DOHH2 (cell line): ENCODE measurements at regions not wholly inside any gene's neighbourhood (a gene's known extent, or its start where the extent isn't known, plus 50 kb on each side); places are given as distances from the start of the nearest gene placed in this dataset.

Experiments
- H3F3A ChIP-seq: fragments of 200-600 bp; sonication (generic), shearing (Covaris generic); 2 replicates; pipeline ENCODE4 v1.6.0; 2016; ENCODE audit warnings: antibody characterized with exemption, mild to moderate bottlenecking; ENCODE audit not compliant: control insufficient read depth, insufficient read depth
- H3K27ac ChIP-seq: fragments of 200-600 bp; sonication (generic); 2 replicates; pipeline ENCODE4 v1.5.1; 2014; ENCODE audit warnings: low read depth, mild to moderate bottlenecking, low read length, moderate library complexity
- H3K27me3 ChIP-seq: fragments of 200-600 bp; sonication (generic); 2 replicates; pipeline ENCODE4 v1.6.1; 2014; ENCODE audit warnings: mild to moderate bottlenecking, low read length, mixed read lengths; ENCODE audit not compliant: control insufficient read depth
- H3K36me3 ChIP-seq: fragments of 200-600 bp; sonication (generic); 2 replicates; pipeline ENCODE4 v1.6.1; 2014; ENCODE audit warnings: mild to moderate bottlenecking, low read length, moderate library complexity, mixed read lengths; ENCODE audit not compliant: control insufficient read depth
- H3K4me1 ChIP-seq: fragments of 200-600 bp; sonication (generic); 2 replicates; pipeline ENCODE4 v1.6.1; 2014; ENCODE audit warnings: mild to moderate bottlenecking, low read length, mixed read lengths; ENCODE audit not compliant: control insufficient read depth
- H3K4me2 ChIP-seq: fragments of 200-600 bp; sonication (generic); 2 replicates; pipeline ENCODE4 v1.6.0; 2014; ENCODE audit warnings: mild to moderate bottlenecking, low read length, moderate library complexity
- H3K4me3 ChIP-seq: fragments of 200-600 bp; sonication (generic); 2 replicates; pipeline ENCODE4 v1.5.1; 2014; ENCODE audit warnings: mild to moderate bottlenecking, low read length, mixed read lengths
- H3K79me2 ChIP-seq: fragments of 200-600 bp; sonication (generic); 2 replicates; pipeline ENCODE4 v1.6.1; 2014; ENCODE audit warnings: mild to moderate bottlenecking, low read length, mixed read lengths; ENCODE audit not compliant: control insufficient read depth
- H3K9me2 ChIP-seq: fragments of 200-600 bp; sonication (generic); replicated peaks from 2 replicates; pipeline ENCODE4 v1.6.1; 2014; ENCODE audit warnings: mild to moderate bottlenecking, low read length, mixed read lengths; ENCODE audit not compliant: control insufficient read depth
- H3K9me3 ChIP-seq: fragments of 200-600 bp; sonication (generic); 2 replicates; pipeline ENCODE4 v1.6.1; 2014; ENCODE audit warnings: antibody characterized with exemption, low read length, mixed read lengths; ENCODE audit not compliant: control insufficient read depth, insufficient read depth
- H4K20me1 ChIP-seq: fragments of 200-600 bp; sonication (generic); 2 replicates; pipeline ENCODE4 v1.6.0; 2014; ENCODE audit warnings: low read depth, mild to moderate bottlenecking, antibody characterized with exemption, low read length, moderate library complexity; ENCODE audit not compliant: control insufficient read depth, insufficient read depth
- CTCF ChIP-seq: fragments of 200-600 bp; sonication (generic); IDR thresholded peaks from one replicate; pipeline ENCODE4 v1.5.1; 2014; ENCODE audit warnings: antibody characterized with exemption, mild to moderate bottlenecking, low read depth, low read length; ENCODE audit not compliant: poor library complexity, severe bottlenecking
- EZH2phosphoT487 ChIP-seq: fragments of 200-600 bp; sonication (generic); IDR thresholded peaks from 2 replicates; pipeline ENCODE4 v1.6.1; 2017; ENCODE audit warnings: borderline replicate concordance, mild to moderate bottlenecking, antibody characterized with exemption, low read length, moderate library complexity, mixed read lengths

- no peak for TF ChIP-seq EZH2phosphoT487
- no peak for TF ChIP-seq CTCF
- no peaks in the 10 kb centered on the region for H3K4me1 ChIP-seq
- H3K4me2 ChIP-seq: no peak overlapping the region
- no peaks in the 10 kb centered on the region for H4K20me1 ChIP-seq
- no peak overlapping the region for H3K27ac ChIP-seq
- H3K9me2 ChIP-seq: no peaks in the 10 kb centered on the region
- H3K27me3 ChIP-seq: no peaks in the 10 kb centered on the region
- no peaks in the 10 kb centered on the region for H3F3A ChIP-seq
- H3K9me3 ChIP-seq: no peaks in the 10 kb centered on the region
- H3K79me2 ChIP-seq: no peaks in the 10 kb centered on the region
- no peaks in the 10 kb centered on the region for H3K36me3 ChIP-seq
- no peak overlapping the region for H3K4me3 ChIP-seq
Observed at GRCh38 chr2:125588780-125589179, 1067.2 kb upstream of the GYPC start.

GRCh38 chr2:125591954-125592353 is 1064.0 kb upstream of the GYPC start:
- Histone ChIP-seq H3K4me3 (no peak overlapping the region), H3K9me3 (no peaks in the 10 kb centered on the region), H3K9me2 (no peaks in the 10 kb centered on the region), H3K27ac (no peak overlapping the region), H3F3A (no peaks in the 10 kb centered on the region), H3K4me2 (no peak overlapping the region), H3K4me1 (no peaks in the 10 kb centered on the region), H4K20me1 (no peaks in the 10 kb centered on the region), H3K36me3 (no peaks in the 10 kb centered on the region), H3K79me2 (no peaks in the 10 kb centered on the region), H3K27me3 (no peaks in the 10 kb centered on the region)
- TF ChIP-seq CTCF (no peak), EZH2phosphoT487 (no peak)

GRCh38 chr2:125593036-125593435 is 1062.9 kb upstream of the GYPC start:
- no peaks in the 10 kb centered on the region for H3K36me3 ChIP-seq
- H4K20me1 ChIP-seq: no peaks in the 10 kb centered on the region
- H3K9me2 ChIP-seq: no peaks in the 10 kb centered on the region
- no peaks in the 10 kb centered on the region for H3K27me3 ChIP-seq
- H3K4me3 ChIP-seq: no peak overlapping the region
- TF ChIP-seq CTCF (no peak), EZH2phosphoT487 (no peak)
- H3K9me3 ChIP-seq: no peaks in the 10 kb centered on the region
- no peaks in the 10 kb centered on the region for H3K79me2 ChIP-seq
- no peaks in the 10 kb centered on the region for H3F3A ChIP-seq
- no peaks in the 10 kb centered on the region for H3K4me1 ChIP-seq
- no peak overlapping the region for H3K4me2 ChIP-seq
- no peak overlapping the region for H3K27ac ChIP-seq

- no peaks in the 10 kb centered on the region for H3K27me3 ChIP-seq
- no peak overlapping the region for H3K4me2 ChIP-seq
- no peaks in the 10 kb centered on the region for H3K36me3 ChIP-seq
- H3K4me3 ChIP-seq: no peak overlapping the region
- H3K9me3 ChIP-seq: no peaks in the 10 kb centered on the region
- no peak for TF ChIP-seq EZH2phosphoT487
- TF ChIP-seq CTCF: no peak
- H3F3A ChIP-seq: no peaks in the 10 kb centered on the region
- no peaks in the 10 kb centered on the region for H3K79me2 ChIP-seq
- no peaks in the 10 kb centered on the region for H3K9me2 ChIP-seq
- H4K20me1 ChIP-seq: no peaks in the 10 kb centered on the region
- no peak overlapping the region for H3K27ac ChIP-seq
- no peaks in the 10 kb centered on the region for H3K4me1 ChIP-seq
Observed at GRCh38 chr2:125596612-125597011, 1059.3 kb upstream of the GYPC start.
